Stimulated activated CD4-positive, alpha-beta T cell treated with anti-CD3 and anti-CD28 coated beads, Interleukin-12 subunit alpha, Interleukin-12 subunit beta, amount 100 ng/mL, for 4 hours (primary cell): ENCODE measurements at regions not wholly inside any gene's neighbourhood (a gene's known extent, or its start where the extent isn't known, plus 50 kb on each side); places are given as distances from the start of the nearest gene placed in this dataset.
"Not testable (repeated sequence)": the region's sequence is repeated elsewhere in the genome, so short reads cannot be mapped to it uniquely, and the experiment has no call there.

ENCODE experiments used
- DNase-seq: peaks from one replicate; pipeline ENCODE4 v3.0.0-alpha.2; 2020

DNA sequence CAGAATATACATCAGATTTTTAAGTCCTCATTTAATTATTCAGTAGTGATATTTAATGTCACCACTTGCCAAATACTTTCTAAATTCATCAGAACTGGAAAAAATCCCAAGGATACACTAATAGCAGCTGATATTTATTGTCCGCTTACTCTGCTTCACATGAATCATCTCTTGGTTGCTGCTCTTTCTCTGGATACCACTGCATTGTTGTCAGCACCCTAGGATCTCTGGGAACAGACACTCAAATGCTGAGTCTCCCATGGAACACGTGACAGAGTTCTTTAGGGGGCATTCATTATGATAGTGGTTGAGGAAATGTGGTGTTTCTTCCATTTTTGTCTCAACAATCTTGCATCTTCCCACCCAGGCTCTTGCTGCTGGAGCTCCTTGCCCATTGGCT lies 318.0 kb downstream of the RFPL4B start:
- DNase-seq, result no peak

DNA sequence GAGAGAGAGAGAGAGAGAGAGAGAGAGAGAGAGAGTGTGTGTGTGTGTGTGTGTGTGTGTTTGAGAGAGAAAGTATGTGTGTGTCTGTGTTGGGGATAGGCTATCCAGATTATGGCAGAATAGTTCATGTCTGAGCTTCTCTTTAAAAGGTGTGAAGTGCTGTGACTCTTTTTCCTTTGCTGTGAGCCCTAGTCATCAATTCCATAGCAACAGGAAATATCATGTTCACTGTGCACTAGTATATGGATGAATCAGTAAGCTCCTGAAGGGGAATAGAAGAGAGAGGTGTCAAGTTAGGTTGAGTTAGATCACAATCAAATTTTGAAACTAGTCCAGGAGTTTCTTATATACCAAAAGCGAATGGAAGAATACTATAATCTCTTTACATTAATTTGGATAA lies 318.7 kb downstream of the RFPL4B start:
- DNase-seq, result no peak

GRCh38 chr6:112667427-112667826 lies 320.3 kb downstream of the RFPL4B start:
- DNase-seq, result no peak

DNA sequence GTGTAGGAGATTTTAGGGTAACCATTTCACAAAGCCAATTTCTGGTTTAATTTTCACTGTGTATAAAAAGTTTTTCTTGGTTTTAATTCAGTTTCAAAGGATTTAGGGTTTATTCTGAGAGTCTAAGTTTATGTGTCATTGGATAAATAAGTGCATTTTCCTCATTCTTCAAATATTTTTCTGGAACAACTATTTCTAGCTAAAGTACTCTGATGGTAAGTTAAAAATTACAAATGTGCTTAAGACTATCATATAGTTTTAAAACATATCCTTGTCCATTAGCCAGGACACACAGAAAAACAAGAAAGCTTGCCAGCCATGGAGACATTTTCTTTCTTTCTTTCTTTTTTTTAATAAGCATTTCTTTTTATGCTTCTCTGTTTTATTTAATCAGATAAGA lies 333.0 kb downstream of the RFPL4B start:
- DNase-seq, result no peak

- no peak for DNase-seq
Measured at GRCh38 chr6:112682071-112682470, 334.9 kb downstream of the RFPL4B start.

- DNase-seq, result no peak
Measured at GRCh38 chr6:112683106-112683505, 336.0 kb downstream of the RFPL4B start.

DNA sequence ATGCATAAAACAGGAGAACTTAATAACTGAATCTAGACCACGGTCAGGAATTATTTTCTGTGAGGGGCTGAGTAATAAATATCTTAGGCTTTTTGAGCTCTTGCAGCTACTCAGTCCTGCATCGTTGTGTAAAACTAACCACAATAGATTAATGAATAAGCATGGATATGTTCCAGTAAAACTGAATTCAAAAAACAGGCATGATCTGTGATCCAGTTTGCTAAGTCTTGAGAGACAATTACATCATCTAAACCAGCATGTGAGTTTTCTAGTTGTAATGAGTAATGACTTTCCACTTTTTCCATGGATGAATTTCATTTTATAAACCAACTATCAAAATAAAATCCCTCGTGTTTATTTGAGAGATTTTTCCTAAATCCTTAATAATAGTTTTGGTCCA lies 336.8 kb downstream of the RFPL4B start:
- DNase-seq, result no peak

- not testable (repeated sequence) for DNase-seq
Measured at GRCh38 chr6:112685521-112686220, 338.5 kb downstream of the RFPL4B start.

DNA sequence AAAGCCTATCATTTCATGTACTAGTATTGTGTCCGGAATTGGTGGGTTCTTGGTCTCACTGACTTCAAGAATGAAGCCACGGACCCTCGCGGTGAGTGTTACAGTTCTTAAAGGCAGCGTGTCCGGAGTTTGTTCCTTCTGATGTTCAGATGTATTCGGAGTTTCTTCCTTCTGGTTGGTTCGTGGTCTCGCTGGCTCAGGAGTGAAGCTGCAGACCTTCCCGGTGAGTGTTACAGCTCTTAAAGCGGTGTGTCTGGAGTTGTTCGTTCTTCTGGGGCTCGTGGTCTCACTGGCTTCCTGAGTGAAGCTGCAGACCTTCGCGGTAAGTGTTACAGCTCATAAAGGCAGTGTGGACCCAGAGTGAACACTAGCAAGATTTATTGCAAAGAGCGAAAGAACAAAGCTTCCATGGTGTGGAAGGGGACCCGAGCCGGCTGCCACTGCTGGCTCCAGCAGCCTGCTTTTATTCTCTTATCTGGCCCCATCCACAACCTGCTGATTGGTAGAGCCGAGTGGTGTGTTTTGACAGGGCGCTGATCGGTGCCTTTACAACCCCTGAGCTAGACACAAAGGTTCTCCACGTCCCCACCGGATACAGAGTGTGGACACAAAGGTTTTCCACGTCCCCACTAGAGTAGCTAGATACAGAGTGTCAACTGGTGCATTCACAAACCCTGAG lies 341.5 kb downstream of the RFPL4B start:
- not testable (repeated sequence) for DNase-seq

DNA sequence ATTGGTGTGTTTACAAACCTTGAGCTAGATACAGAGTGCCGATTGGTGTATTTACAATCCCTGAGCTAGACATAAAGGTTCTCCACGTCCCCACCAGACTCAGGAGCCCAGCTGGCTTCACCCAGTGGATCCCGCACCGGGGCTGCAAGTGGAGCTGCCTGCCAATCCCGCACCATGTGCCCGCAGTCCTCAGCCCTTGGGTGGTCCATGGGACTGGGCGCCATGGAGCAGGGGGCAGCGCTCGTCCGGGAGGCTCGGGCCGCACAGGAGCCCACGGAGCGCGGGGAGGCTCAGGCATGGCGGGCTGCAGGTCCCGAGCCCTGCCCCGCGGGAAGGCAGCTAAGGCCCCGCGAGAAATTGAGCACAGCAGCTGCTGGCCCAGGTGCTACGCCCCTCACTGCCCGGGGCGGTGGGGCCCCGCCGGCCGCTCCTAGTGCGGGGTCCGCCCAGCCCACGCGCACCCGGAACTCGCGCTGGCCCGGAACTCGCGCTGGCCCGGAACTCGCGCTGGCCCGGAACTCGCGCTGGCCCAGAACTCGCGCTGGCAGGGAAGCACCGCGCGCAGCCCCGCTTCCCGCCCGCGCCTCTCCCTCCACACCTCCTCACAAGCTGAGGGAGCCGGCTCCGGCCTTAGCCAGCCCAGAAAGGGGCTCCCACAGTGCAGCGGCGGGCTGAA lies 342.2 kb downstream of the RFPL4B start:
- DNase-seq, result not testable (repeated sequence)

DNA sequence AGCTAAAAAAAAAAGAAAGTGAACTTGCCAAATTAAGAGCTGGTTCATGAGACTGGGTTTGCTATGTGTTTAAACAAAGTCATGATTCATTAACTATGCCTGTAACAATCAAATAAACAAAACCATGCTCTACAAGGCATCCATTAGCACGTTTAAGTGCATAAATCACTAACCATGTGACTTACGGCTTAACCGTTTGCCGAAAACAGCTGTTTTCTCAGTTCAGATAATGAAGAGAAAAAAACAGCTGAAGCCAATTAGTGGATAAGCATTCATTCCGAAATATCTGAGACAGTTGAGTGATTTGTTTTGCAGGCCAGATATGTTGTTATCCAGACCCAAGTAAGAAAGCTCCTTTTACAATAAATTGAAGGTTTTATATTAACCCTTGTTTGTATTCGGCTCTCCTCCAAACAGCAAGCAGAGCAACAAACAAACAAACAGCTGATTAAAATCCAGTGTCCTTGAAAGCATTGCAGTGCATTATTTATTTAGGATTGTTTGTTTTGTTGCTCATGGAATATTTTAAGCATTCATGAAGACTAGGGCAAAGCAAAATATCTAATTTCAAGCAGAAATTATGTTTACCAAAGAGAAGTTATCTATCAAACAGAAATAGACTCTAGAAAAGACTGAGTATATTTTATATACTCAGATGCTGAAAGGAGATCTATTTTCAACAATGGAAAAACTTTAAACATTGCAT lies 343.5 kb downstream of the RFPL4B start:
- no peak for DNase-seq

DNA sequence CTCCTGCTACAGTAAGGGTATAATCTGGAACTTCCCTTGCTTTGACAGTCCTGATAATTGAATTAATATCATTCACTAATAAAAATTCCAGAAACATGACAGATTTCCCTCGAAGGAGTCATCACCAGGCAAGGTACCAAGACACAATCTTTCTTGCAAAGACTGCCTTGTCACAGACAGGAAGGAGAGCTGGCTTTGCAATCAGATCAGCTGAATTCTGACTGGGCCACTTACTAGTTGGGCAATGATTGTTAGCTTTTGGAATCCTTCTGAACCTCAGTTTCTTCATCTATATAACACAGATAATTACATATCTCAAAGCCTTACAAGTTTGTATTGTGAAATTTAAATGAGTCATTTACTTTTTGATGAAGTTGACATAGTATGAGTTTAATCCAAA lies 344.2 kb downstream of the RFPL4B start:
- no peak for DNase-seq

DNA sequence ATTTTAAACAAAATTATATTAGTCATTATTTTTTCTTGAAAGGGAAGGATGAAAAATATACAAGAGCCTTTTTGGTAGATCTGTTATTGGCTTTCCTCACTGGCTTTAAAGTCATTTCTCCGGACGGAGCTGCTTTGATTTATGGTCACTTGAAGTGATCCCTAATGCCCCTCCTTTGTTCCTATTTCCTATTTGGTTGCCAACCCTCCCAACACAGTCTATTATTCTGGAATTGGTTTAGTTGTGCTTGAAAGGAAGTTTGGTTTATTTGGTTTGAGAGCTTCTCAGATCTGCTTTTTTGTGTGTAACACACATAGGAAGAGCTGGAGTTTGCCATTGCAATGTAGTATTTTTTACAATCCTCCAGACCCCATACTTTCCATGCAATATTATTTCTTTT lies 347.9 kb downstream of the RFPL4B start:
- no peak for DNase-seq

- DNase-seq, result no peak
Measured at GRCh38 chr6:112697265-112697664, 350.1 kb downstream of the RFPL4B start.

GRCh38 chr6:112701201-112701600 lies 354.1 kb downstream of the RFPL4B start:
- DNase-seq, result no peak

GRCh38 chr6:112710710-112711109 lies 363.6 kb downstream of the RFPL4B start:
- DNase-seq, result no peak

DNA sequence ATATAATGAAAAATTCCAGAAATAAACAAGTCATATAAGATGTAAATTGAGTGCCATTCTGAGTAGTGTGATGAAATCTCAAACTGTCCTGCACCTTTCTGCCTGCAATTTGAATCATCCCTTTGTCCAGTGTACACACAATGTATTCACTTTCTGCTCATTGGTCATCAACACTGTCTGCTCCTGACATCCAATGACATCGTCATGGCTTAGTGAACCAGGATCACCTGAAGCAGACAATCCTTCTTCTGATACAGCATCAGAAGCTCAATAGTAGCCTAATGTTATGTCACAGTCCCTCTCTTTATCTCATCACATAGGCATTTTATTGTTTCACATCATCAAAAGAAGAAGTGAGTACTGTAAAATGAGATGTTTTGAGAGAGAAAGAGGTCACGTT lies 366.3 kb downstream of the RFPL4B start:
- no peak for DNase-seq

- DNase-seq, result no peak
Measured at GRCh38 chr6:112717401-112717800, 370.3 kb downstream of the RFPL4B start.

- no peak for DNase-seq
Measured at GRCh38 chr6:112717856-112718255, 370.7 kb downstream of the RFPL4B start.

DNA sequence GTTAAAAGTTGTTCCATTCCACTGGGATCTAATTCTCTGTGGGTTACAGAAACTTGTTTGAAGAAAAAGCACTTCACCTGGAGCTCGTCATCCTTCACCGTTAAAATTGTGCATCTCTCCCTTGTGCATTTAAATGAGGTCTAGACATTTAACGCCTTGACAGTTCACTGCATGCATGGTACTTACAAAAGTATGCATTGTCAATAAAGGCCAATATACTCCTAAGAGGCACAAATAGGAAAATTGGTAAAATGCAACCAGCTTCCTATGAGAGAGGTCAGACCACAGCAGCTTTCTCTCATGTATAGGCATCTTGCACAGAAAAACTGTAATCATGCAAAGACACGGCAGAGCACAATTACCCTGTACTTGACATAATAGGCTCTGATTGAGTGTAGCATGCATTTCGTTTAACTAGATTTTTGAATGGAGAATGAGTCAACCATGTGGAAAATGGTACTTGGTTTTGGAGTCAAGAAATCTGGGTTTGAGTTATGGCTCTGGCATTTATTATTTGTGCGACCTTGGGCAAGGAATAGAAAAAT lies 378.5 kb downstream of the RFPL4B start:
- DNase-seq, result no peak

DNA sequence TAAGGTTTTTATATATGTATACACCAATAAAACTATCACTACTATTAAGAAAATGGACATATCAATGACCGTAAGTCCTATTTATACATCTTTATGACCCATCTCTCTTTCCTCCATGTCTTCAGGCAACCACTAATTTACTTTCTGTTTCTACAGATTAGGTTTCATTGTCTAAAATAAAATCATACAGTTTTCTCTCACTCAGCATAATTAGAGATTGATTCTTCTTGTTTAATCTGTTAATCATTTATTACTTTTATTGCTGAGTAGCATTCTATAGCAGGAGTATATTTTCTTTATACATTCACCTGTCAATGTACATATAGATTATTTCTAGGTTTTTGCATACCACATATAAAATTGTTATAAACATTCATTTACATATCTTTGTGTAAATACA lies 388.0 kb downstream of the RFPL4B start:
- DNase-seq, result no peak

GRCh38 chr6:112739766-112740165 lies 392.6 kb downstream of the RFPL4B start:
- no peak for DNase-seq

DNA sequence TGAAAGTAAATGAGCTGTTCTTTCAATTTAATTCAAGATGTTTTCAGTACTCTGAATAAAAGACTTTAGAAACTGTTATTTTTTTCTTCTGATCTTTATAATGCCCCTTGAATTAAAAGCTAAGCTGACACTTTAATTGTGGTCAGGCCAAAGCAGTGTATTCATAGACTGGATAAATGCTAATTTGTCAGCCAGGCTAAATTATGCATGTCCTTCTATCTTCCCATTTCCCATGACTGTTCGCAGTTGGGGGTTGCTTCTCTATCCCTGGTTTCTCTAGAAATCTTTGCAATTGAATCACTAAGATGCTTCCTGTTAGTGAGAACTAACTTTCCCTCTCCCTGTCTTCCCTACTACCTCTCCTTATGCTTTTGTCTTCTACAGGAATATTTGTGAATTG lies 396.2 kb downstream of the RFPL4B start:
- no peak for DNase-seq
